MCF 10A (cell line): ENCODE measurements at regions not wholly inside any gene's neighbourhood (a gene's known extent, or its start where the extent isn't known, plus 50 kb on each side); places are given as distances from the start of the nearest gene placed in this dataset.

Source experiments
- BruUV-seq: library from RNA; stranded (reverse); fragments of 400-500 nt; replicated peaks from 2 replicates; lab custom pipeline; 2021; lab: Mats Ljungman, UMichigan
- CTCF ChIA-PET: fragments of 300-600 bp; sonication (Branson Sonifier 250); formaldehyde crosslinking; extraction: SDS; loops from one replicate; lab custom pipeline; 2021; ENCODE audit warnings: antibody characterized with exemption, inconsistent platforms; lab: Yijun Ruan, JAX
- POLR2A ChIA-PET: fragments of 300-600, 350-650 bp; sonication (Branson Sonifier 250); formaldehyde crosslinking; extraction: SDS; loops from one replicate; lab custom pipeline; 2020; ENCODE audit warnings: antibody characterized with exemption, inconsistent platforms; lab: Yijun Ruan, JAX
- DNase-seq: peaks from one replicate; pipeline ENCODE4 v3.0.0-alpha.2; 2018; ENCODE audit not compliant: unreplicated experiment
- H3K27ac Mint-ChIP-seq: one replicate; pipeline ENCODE4 v1.8.0; 2022; ENCODE audit warnings: mild to moderate bottlenecking, low read depth, mixed read lengths; ENCODE audit not compliant: unreplicated experiment
- H3K27me3 Mint-ChIP-seq: one replicate; pipeline ENCODE4 v1.8.0; 2022; ENCODE audit warnings: mixed read lengths; ENCODE audit not compliant: insufficient read depth, unreplicated experiment
- H3K36me3 Mint-ChIP-seq: one replicate; pipeline ENCODE4 v1.8.0; 2022; ENCODE audit warnings: mild to moderate bottlenecking, moderate library complexity, mixed read lengths; ENCODE audit not compliant: insufficient read depth, unreplicated experiment
- H3K4me1 Mint-ChIP-seq: one replicate; pipeline ENCODE4 v1.8.0; 2022; ENCODE audit warnings: mixed read lengths; ENCODE audit not compliant: insufficient read depth, unreplicated experiment
- H3K4me3 Mint-ChIP-seq: one replicate; pipeline ENCODE4 v1.8.0; 2022; ENCODE audit warnings: mild to moderate bottlenecking, moderate library complexity, mixed read lengths; ENCODE audit not compliant: unreplicated experiment
- H3K9me3 Mint-ChIP-seq: one replicate; pipeline ENCODE4 v1.8.0; 2022; ENCODE audit warnings: mixed read lengths; ENCODE audit not compliant: unreplicated experiment
- CTCF ChIP-seq: fragments of 200-600 bp; IDR thresholded peaks from one replicate; pipeline ENCODE4 v1.8.0; 2022; ENCODE audit warnings: antibody characterized with exemption, mild to moderate bottlenecking; ENCODE audit not compliant: unreplicated experiment
- intact Hi-C: fragments of 100-400 bp; cut with micrococcal nuclease; formaldehyde crosslinking; loops from 2 replicates; pipeline ENCODE4 v1.14.1; 2022

GRCh38 chr5:3654515-3654914, 58.9 kb downstream of the IRX1 start:
- TF ChIP-seq CTCF, result no peak
- Mint-ChIP-seq H3K27ac (no peak overlapping the region), H3K4me1 (no peaks in the 10 kb centered on the region), H3K4me3 (no peak overlapping the region), H3K36me3 (no peaks in the 10 kb centered on the region), H3K9me3 (peaks cover 11% of the 10 kb centered on the region), H3K27me3 (peaks cover 10% of the 10 kb centered on the region)
- no TSS peak for BruUV-seq
- intact Hi-C loops, result no loop called here
- CTCF ChIA-PET, result no interaction called here
- no peak for DNase-seq
- POLR2A ChIA-PET, result no interaction called here

GRCh38 chr5:3656803-3657202, 61.2 kb downstream of the IRX1 start:
- Mint-ChIP-seq H3K27ac (no peak overlapping the region), H3K4me3 (no peak overlapping the region), H3K36me3 (no peaks in the 10 kb centered on the region), H3K9me3 (peaks cover 11% of the 10 kb centered on the region), H3K4me1 (no peaks in the 10 kb centered on the region), H3K27me3 (peaks cover 10% of the 10 kb centered on the region)
- no peak for DNase-seq
- no peak for TF ChIP-seq CTCF
- intact Hi-C loops, result no loop called here
- POLR2A ChIA-PET, result no interaction called here
- no TSS peak for BruUV-seq
- CTCF ChIA-PET, result no interaction called here

- TF ChIP-seq CTCF, result no peak
- Mint-ChIP-seq H3K4me1 (no peaks in the 10 kb centered on the region), H3K27me3 (peaks cover 10% of the 10 kb centered on the region), H3K36me3 (no peaks in the 10 kb centered on the region), H3K9me3 (peaks cover 11% of the 10 kb centered on the region), H3K4me3 (no peak overlapping the region), H3K27ac (no peak overlapping the region)
- intact Hi-C loops, result no loop called here
- DNase-seq, result no peak
- ChIA-PET POLR2A (no interaction called here), CTCF (no interaction called here)
- BruUV-seq, result no TSS peak
These were observed 61.9 kb downstream of the IRX1 start for GRCh38 chr5:3657364-3658022.

GRCh38 chr5:3658929-3659328, 63.3 kb downstream of the IRX1 start:
- Mint-ChIP-seq H3K4me3 (no peak overlapping the region), H3K9me3 (no peaks in the 10 kb centered on the region), H3K27ac (no peak overlapping the region), H3K4me1 (no peaks in the 10 kb centered on the region), H3K36me3 (no peaks in the 10 kb centered on the region), H3K27me3 (no peaks in the 10 kb centered on the region)
- ChIA-PET CTCF (no interaction called here), POLR2A (no interaction called here)
- intact Hi-C loops, result no loop called here
- BruUV-seq, result no TSS peak
- DNase-seq, result no peak
- TF ChIP-seq CTCF, result no peak
